ENCODE measurements at regions not wholly inside any gene's neighbourhood (a gene's known extent, or its start where the extent isn't known, plus 50 kb on each side); places are given as distances from the start of the nearest gene placed in this dataset.

GRCh38 chr5:141753971-141754713, 72.1 kb upstream of the ARAP3 start:
- TF ChIP-seq CTCF (IDR thresholded peaks at IDR 0.05) (no peak), POLR2A (IDR thresholded peaks at IDR 0.05) (no peak)

All from esophagus squamous epithelium (tissue), 4 donors.